LNCaP clone FGC (cell line): ENCODE measurements at regions not wholly inside any gene's neighbourhood (a gene's known extent, or its start where the extent isn't known, plus 50 kb on each side); places are given as distances from the start of the nearest gene placed in this dataset.
A peak's percentile ranks its signal among the peaks of the same experiment; 100 is the strongest.

Experiments used
- DNase-seq: peaks from one replicate; pipeline ENCODE4 v3.0.0-alpha.2; 2011; ENCODE audit warnings: low read depth
- H3K4me3 ChIP-seq: 2 replicates; pipeline ENCODE4 v1.5.1; 2011; ENCODE audit warnings: mild to moderate bottlenecking, low read depth, low read length, control low read depth
- CTCF ChIP-seq: IDR thresholded peaks from 2 replicates; pipeline ENCODE4 v1.5.1; 2012; ENCODE audit warnings: mild to moderate bottlenecking; ENCODE audit not compliant: control insufficient read depth, insufficient read depth; ENCODE audit errors: extremely low read depth

- DNase-seq = no peak
- H3K4me3 ChIP-seq = no peak overlapping the region
- no peak for TF ChIP-seq CTCF
Measured at GRCh38 chrX:141415889-141416288, 168.6 kb downstream of the SPANXA1 start.

- peak; percentile 7 for DNase-seq
- no peak for TF ChIP-seq CTCF
- H3K4me3 ChIP-seq = no peak overlapping the region
Measured at GRCh38 chrX:141405853-141406492, 163.7 kb upstream of the SPANXC start.

DNA sequence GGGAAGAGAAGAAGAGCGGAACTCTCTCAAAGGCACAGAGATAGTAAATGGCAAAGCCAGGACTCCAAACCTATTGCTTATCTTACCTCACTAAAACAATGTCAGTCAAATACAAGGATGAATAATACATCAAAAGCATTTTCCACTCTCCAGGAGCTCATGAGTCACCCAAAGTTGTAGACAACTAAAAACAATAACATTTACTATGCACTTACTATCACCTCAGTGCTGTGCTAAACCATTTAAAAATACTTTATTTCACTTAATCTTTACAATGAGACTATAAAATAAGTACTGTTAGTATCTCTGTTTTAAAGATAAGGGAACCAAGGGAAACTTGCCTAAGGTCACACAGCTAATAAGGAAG, 163.2 kb upstream of the SPANXC start:
- no peak for DNase-seq
- no peak for TF ChIP-seq CTCF
- no peak overlapping the region for H3K4me3 ChIP-seq

DNA sequence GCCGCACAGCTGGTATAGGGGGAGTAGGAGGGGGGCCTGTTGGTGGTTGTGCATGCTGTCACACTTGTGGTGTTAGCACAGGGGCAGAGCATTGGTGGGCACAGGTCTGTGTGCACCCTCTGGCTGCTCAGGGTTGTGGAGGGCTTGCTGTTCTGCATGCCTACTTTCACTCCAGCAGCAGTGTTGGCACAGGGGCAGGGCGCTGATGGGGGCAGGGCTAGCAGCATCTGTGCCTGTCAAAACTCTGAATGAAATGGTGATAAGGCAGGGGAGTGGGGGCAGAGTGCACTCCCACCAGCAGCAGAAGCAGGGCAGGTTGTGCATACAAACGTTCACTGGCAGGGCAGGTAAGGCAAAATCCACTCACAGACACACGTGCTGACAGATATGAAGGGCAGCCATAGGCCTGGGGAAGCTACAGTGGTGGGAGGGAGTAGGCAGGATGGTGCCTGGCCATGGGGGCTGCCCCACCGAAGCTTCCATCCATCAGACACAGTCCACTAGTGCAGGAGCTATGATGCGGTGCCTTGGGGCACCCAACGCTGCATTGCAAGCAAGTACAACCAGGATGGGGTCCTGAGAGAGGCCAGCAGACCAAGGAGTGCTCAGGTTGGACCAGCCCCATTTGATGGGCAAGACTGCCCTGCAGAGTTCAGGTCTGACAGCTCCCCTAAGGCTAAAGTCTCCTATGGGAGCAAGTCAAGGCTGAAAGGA, 160.7 kb upstream of the SPANXC start:
- DNase-seq = no peak
- H3K4me3 ChIP-seq = no peak overlapping the region
- no peak for TF ChIP-seq CTCF

- no peak for DNase-seq
- no peak overlapping the region for H3K4me3 ChIP-seq
- no peak for TF ChIP-seq CTCF
Measured at GRCh38 chrX:141396536-141396935, 154.2 kb upstream of the SPANXC start.

GRCh38 chrX:141375011-141375760, 132.9 kb upstream of the SPANXC start:
- TF ChIP-seq CTCF = no peak
- H3K4me3 ChIP-seq = no peak overlapping the region
- DNase-seq = no peak
